Suppressor macrophage (primary cell): ENCODE measurements at regions not wholly inside any gene's neighbourhood (a gene's known extent, or its start where the extent isn't known, plus 50 kb on each side); places are given as distances from the start of the nearest gene placed in this dataset.
"Not testable (repeated sequence)": the region's sequence is repeated elsewhere in the genome, so short reads cannot be mapped to it uniquely, and the experiment has no call there.

Experiments used
- DNase-seq, 4 experiments: peaks; one replicate each; pipeline ENCODE4 v3.0.0-alpha.2; 2020 to 2022

DNA sequence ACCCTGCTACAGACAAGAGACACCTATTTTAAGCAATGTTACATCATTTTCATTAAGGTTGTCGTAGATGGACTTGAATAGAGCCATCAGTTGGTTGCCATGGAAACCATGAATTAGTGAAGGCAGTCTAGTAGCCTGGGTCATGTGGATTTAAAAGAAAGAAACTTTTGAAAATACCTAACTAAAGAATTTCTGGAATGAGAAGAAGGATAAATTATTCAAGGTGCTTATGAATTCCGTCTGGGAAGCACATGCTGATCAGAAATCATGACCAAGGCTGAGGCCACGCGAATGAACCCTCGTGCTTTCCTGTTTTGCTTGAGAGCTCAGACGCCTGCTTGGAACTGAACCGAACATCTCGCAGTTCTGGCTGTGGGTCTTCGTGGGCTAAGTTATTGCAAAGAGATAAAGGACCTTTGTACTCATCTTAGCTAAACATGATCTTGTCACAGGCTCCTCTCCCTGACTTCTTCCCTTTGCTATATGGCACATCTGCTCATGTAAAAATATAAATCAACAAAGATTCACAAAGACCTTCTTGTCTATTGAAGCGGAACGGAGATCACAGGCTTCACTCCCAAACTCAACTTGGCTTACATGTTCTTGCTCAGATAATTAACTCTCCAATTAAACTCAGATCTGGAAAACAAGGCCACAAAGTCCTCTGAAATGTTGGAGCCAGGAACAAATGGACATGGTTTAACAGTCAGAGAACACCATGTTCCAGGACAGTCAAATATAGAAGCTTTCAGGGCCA lies 140.2 kb downstream of the NUFIP1 start:
- no peak for DNase-seq

- DNase-seq: peak in 1 of 4 experiments; percentile 6
These were observed 143.8 kb downstream of the NUFIP1 start for GRCh38 chr13:44845281-44846058.

- DNase-seq: no peak
These were observed 144.5 kb downstream of the NUFIP1 start for GRCh38 chr13:44844786-44845185.

DNA sequence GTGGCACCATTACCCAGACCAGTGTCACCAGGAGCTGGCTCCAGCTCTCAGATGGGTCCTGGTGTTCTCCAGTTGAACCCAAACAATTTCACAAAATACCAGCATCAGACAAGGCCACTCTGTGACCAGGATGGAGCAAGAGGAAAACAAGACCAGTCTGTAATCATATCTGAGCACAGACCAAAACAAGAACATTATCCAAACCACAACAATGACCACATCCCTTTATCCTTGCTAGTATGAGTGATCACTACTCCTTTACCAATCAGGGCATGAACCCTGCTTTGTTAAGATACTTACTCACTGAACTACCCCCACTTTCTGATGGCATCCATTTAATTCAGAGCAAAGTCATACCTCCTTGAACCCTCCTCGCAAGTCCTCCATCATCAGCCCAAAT lies 145.9 kb downstream of the NUFIP1 start:
- DNase-seq: peak; percentile 23 to 68 (median 40)

DNA sequence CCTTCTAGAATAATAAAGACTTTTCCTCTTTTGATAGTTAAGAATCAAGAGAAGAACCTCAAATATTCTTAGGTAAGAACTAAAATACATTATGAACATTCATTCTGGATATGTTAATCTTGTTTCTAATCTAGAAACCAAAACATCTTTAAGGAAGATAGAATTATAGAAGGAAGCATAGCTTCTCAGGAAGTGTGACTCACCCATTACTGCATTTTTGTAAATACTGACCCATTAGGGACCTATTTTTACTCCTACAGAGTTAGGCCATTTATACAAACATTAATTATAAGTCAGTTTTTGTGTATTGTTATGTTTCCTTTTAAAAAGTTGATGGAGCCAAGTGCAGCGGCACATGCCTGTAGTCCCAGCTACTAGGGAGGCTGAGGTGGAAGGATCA lies 147.1 kb downstream of the NUFIP1 start:
- DNase-seq: peak in 2 of 4 experiments; percentile 54 to 57

- no peak for DNase-seq
These were observed 149.1 kb downstream of the NUFIP1 start for GRCh38 chr13:44840131-44840530.

- peak in 2 of 4 experiments; percentile 22 to 36 for DNase-seq
These were observed 152.0 kb downstream of the NUFIP1 start for GRCh38 chr13:44837250-44837649.

DNA sequence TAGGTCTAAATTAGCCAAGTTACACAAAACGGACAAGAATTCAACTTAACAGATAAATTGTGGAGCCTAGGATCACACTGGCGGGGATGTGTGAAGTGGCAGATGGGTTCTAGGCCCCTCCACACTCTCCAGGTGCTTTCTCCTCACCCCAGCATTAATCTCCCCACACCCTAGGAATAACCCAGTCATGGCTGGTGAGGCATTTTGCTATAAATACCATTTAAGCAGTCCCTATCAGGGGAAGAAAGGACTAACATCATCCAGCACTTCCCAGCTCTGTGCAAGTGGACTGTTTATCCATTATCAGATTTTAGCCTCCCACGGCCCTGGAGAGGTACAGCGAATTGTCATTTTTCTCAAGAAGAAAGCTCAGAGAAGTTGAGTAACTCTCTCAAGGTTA lies 154.9 kb downstream of the NUFIP1 start:
- no peak for DNase-seq

- DNase-seq: no peak
These were observed 155.6 kb downstream of the NUFIP1 start for GRCh38 chr13:44833626-44834025.

GRCh38 chr13:44833139-44833538 lies 156.1 kb downstream of the NUFIP1 start:
- no peak for DNase-seq

DNA sequence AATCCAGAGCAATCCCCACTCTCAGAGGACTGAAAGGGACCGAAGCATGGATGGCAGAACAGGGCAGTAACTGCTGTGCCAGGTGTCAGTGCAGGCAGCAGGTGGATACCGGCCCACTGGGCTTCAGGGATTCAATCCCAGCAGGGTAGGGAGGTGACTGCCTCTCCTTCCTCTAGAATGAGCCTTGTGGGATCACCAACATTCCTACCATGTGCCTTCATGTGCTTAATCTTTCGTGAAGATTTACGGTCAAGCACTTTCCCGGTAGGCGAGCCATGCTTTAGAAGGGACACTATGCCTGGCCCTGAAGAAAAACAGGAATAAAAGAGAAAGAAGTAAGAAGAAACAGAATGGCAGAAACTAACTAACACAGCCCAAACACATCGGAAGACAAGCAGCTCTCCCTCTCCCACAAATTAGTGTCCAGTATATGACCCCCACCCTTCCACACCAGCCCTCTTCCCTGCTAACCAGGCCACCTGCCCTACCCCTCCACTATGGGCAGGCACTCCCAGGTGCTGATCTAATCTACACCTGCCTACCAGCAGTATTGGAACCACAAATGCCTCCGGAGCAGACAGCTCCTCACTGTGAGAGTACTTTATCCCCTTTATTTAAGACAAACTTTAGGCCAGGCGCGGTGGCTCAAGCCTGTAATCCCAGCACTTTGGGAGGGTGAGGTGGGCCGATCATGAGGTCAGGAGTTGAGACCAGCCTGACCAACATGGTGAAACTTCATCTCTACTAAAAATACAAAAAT lies 162.5 kb downstream of the NUFIP1 start:
- no peak for DNase-seq

- DNase-seq: no peak
These were observed 163.3 kb downstream of the NUFIP1 start for GRCh38 chr13:44825953-44826352.

DNA sequence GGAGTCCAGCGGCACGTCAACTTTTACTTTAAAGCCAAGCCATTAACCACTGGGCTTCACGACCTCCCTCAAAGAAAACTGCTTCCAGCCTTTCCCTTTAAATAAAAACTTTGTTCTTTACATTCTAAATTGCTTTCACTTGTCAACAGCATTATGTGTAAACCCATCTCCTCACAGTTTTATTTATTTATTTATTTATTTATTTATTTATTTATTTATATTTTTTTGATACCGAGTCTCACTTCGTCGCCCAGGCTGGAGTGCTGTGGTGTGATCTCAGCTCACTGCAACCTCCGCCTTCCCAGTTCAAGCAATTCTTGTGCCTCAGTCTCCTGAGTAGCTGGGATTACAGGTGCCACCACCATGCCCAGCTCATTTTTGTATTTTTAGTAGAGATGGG lies 165.7 kb downstream of the NUFIP1 start:
- not testable (repeated sequence) for DNase-seq

DNA sequence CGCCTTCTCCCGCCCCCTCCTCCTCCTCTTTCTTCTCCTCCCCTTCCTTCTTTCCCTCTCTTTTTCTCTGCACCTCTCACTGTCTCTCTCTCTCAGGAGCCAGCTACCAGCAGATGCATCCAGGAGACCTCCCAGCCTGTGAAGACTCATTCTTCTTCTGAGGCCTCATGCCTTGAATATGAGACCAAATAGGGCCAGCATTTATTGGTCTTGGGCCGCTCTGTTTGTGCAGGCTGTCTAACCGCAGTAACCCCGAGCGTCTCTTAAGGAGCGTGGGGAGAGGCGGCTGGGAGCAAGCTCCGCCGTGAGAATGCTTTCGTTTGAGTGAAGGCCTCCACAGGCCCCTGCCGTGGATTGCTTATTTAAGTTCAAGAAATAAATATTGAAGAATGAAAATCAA lies 167.0 kb downstream of the NUFIP1 start:
- DNase-seq: no peak

- no peak for DNase-seq
These were observed 169.5 kb downstream of the NUFIP1 start for GRCh38 chr13:44819772-44820171.

GRCh38 chr13:44819245-44819644 lies 170.0 kb downstream of the NUFIP1 start:
- peak in 2 of 4 experiments; percentile 16 to 24 for DNase-seq

- DNase-seq: peak; percentile 45 to 74 (median 64)
These were observed 170.8 kb downstream of the NUFIP1 start for GRCh38 chr13:44818428-44818827.

DNA sequence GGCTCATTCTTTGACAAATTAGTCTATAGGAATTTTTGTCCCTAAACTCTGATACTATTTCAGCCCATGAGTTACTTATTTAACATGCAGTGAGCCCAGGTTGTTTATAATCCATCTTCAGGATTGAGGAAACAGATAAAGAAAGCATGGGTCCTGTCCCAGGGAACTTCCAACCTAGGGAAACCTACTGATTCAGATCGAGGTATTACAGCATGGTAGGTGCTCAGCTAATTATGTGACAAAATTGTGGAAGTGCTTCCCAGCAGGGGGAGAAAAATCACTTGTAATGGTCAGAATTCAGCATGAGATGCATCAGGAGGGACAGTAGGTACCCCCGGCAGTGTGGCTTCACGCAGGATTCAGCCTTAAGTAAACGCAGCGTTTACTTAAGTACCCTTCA lies 171.3 kb downstream of the NUFIP1 start:
- no peak for DNase-seq

- DNase-seq: no peak
These were observed 172.1 kb downstream of the NUFIP1 start for GRCh38 chr13:44817131-44817671.

DNA sequence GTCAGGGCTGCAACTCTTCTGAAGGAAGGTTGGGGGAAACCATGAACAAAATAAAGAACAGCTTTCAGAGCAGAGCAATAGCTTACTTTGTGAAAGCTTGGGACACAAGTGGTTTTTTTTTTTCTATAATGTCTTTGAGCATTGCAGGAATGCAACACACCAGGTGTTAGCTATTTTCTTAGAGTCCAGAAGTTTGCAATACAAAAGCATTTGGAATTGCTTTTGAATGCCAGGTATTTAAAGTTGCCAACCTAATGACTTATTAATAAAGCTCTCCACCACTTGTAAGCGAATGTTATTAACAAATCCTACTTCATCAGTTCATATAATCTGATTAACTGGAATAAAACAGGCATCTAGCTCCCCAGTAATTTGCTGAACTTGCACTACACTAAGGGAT lies 172.6 kb downstream of the NUFIP1 start:
- no peak for DNase-seq

GRCh38 chr13:44815623-44816022 lies 173.6 kb downstream of the NUFIP1 start:
- peak; percentile 55 to 76 (median 71) for DNase-seq

DNA sequence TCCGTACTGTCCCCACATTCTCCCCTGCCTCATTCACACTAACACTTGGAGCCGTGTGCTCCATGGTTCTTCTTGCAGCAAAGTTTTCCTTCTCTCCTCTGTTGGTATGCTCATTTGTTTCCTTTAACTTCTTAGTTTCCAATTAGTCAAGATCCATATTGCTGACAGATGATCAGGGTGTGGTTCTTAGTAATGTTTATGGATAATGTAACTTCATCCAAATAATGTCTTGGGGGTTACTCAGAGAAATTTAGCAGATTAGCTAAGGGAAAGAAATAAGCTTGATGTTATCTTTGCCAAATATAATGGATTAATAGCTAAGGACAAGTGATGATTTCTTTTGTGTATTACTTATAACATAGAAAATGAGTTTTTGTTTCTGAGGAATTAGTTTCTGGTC lies 174.4 kb downstream of the NUFIP1 start:
- no peak for DNase-seq

DNA sequence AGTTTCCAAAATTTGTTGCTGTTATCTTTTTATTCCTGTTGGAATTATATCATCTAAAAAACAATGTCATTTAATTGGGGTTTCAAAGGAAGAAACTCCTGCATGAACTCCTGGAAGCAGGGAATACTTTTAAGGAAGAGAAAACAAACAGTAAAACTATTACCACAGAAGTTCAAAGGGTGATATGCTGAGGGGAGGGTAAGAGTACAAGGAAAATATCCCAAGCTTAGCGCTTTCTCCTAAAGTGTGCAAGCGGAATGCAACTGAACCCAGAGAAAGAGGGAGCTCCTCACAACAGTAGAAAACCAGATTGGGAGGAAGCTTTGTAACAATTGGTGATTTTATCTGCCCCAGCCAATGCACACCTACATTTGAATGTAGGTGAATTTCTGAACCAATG lies 175.1 kb downstream of the NUFIP1 start:
- no peak for DNase-seq
